Hepatocyte (in vitro differentiated cells): ENCODE measurements at regions not wholly inside any gene's neighbourhood (a gene's known extent, or its start where the extent isn't known, plus 50 kb on each side); places are given as distances from the start of the nearest gene placed in this dataset.

Source experiments
- DNase-seq: peaks from one replicate; pipeline ENCODE4 v3.0.0-alpha.2; 2016; ENCODE audit warnings: low spot score
- H2AFZ ChIP-seq: fragments of 200-600 bp; sonication (generic); 2 replicates; pipeline ENCODE4 v1.6.0; 2016; ENCODE audit warnings: antibody characterized with exemption, mild to moderate bottlenecking
- H3K27ac ChIP-seq: fragments of 200-600 bp; sonication (generic); 2 replicates; pipeline ENCODE4 v1.5.1; 2016; ENCODE audit warnings: mild to moderate bottlenecking
- H3K27me3 ChIP-seq: fragments of 200-600 bp; sonication (generic); 2 replicates; pipeline ENCODE4 v1.6.1; 2016
- H3K36me3 ChIP-seq: fragments of 200-600 bp; sonication (generic); replicated peaks from 2 replicates; pipeline ENCODE4 v1.5.1; 2016; ENCODE audit warnings: low read depth; ENCODE audit not compliant: insufficient read depth
- H3K4me1 ChIP-seq: fragments of 200-600 bp; sonication (generic); 2 replicates; pipeline ENCODE4 v1.5.1; 2016; ENCODE audit warnings: mild to moderate bottlenecking, moderate library complexity; ENCODE audit not compliant: insufficient read depth
- H3K4me2 ChIP-seq: fragments of 200-600 bp; sonication (generic); 2 replicates; pipeline ENCODE4 v1.6.0; 2016
- H3K4me3 ChIP-seq: fragments of 200-600 bp; sonication (generic); 2 replicates; pipeline ENCODE4 v1.5.1; 2016; ENCODE audit warnings: mild to moderate bottlenecking
- H3K79me2 ChIP-seq: fragments of 200-600 bp; sonication (generic); 2 replicates; pipeline ENCODE4 v1.6.0; 2017; ENCODE audit warnings: mild to moderate bottlenecking
- H3K9me2 ChIP-seq: fragments of 200-600 bp; sonication (generic); replicated peaks from 2 replicates; pipeline ENCODE4 v1.6.0; 2017; ENCODE audit warnings: mild to moderate bottlenecking; ENCODE audit not compliant: insufficient read depth
- H3K9me3 ChIP-seq: fragments of 200-600 bp; sonication (generic); 2 replicates; pipeline ENCODE4 v1.5.1; 2016; ENCODE audit warnings: low read depth, mild to moderate bottlenecking
- H4K20me1 ChIP-seq: fragments of 200-600 bp; sonication (generic); 2 replicates; pipeline ENCODE4 v1.6.0; 2016; ENCODE audit warnings: mild to moderate bottlenecking; ENCODE audit not compliant: insufficient read depth, poor library complexity, severe bottlenecking
- CTCF ChIP-seq: fragments of 200-600 bp; sonication (generic); IDR thresholded peaks from 2 replicates; pipeline ENCODE4 v1.5.1; 2016; ENCODE audit warnings: antibody characterized with exemption, mild to moderate bottlenecking; ENCODE audit not compliant: poor library complexity
- EZH2 ChIP-seq: fragments of 200-600 bp; sonication (generic); IDR thresholded peaks from 2 replicates; pipeline ENCODE4 v1.6.1; 2016; ENCODE audit warnings: antibody characterized with exemption, mild to moderate bottlenecking, borderline replicate concordance
- EZH2phosphoT487 ChIP-seq: fragments of 200-600 bp; sonication (generic); IDR thresholded peaks from one replicate; pipeline ENCODE4 v1.6.1; 2018; ENCODE audit warnings: antibody characterized with exemption, mild to moderate bottlenecking, low read depth, moderate library complexity; ENCODE audit not compliant: unreplicated experiment, severe bottlenecking
- WGBS: methylation state at CpG from one replicate; pipeline ENCODE4 v1.1.6; 2016; ENCODE audit warnings: low lambda C conversion rate; ENCODE audit errors: missing lambda C conversion rate; 5-methylcytosine and 5-hydroxymethylcytosine counted together

GRCh38 chr2:239569401-239570090, 168.7 kb upstream of the HDAC4 start:
- no peak overlapping the region for H2AFZ ChIP-seq
- H3K4me3 ChIP-seq: no peak overlapping the region
- 82% methylated on average over 24 of the region's 24 CpGs for WGBS
- peaks cover 3% of the 10 kb centered on the region for H3K27me3 ChIP-seq
- TF ChIP-seq CTCF (no peak), EZH2 (no peak), EZH2phosphoT487 (no peak)
- no peaks in the 10 kb centered on the region for H3K79me2 ChIP-seq
- no peak for DNase-seq
- no peaks in the 10 kb centered on the region for H3K36me3 ChIP-seq
- no peak overlapping the region for H3K27ac ChIP-seq
- H3K9me2 ChIP-seq: no peaks in the 10 kb centered on the region
- no peaks in the 10 kb centered on the region for H4K20me1 ChIP-seq
- no peaks in the 10 kb centered on the region for H3K9me3 ChIP-seq
- no peak overlapping the region for H3K4me2 ChIP-seq
- peaks cover 9% of the 10 kb centered on the region for H3K4me1 ChIP-seq

GRCh38 chr2:239568601-239569000, 167.8 kb upstream of the HDAC4 start:
- H3K9me3 ChIP-seq: no peaks in the 10 kb centered on the region
- no peak for DNase-seq
- no peak overlapping the region for H3K27ac ChIP-seq
- H3K9me2 ChIP-seq: no peaks in the 10 kb centered on the region
- H3K4me1 ChIP-seq: no peaks in the 10 kb centered on the region
- 80% methylated on average over 4 of the region's 4 CpGs for WGBS
- peaks cover 7% of the 10 kb centered on the region for H3K27me3 ChIP-seq
- TF ChIP-seq CTCF (no peak), EZH2phosphoT487 (no peak), EZH2 (no peak)
- no peaks in the 10 kb centered on the region for H3K36me3 ChIP-seq
- no peak overlapping the region for H3K4me3 ChIP-seq
- no peak overlapping the region for H3K4me2 ChIP-seq
- H2AFZ ChIP-seq: no peak overlapping the region
- no peaks in the 10 kb centered on the region for H4K20me1 ChIP-seq
- no peaks in the 10 kb centered on the region for H3K79me2 ChIP-seq

GRCh38 chr2:239567786-239568185, 167.0 kb upstream of the HDAC4 start:
- H3K27ac ChIP-seq: no peak overlapping the region
- H3K9me2 ChIP-seq: no peaks in the 10 kb centered on the region
- no peak overlapping the region for H3K4me3 ChIP-seq
- no peaks in the 10 kb centered on the region for H3K4me1 ChIP-seq
- peaks cover 7% of the 10 kb centered on the region for H3K27me3 ChIP-seq
- no peak for DNase-seq
- no peaks in the 10 kb centered on the region for H3K36me3 ChIP-seq
- no peak for TF ChIP-seq EZH2phosphoT487
- no peak for TF ChIP-seq EZH2
- no peak for TF ChIP-seq CTCF
- no peak overlapping the region for H2AFZ ChIP-seq
- no peaks in the 10 kb centered on the region for H3K9me3 ChIP-seq
- no peaks in the 10 kb centered on the region for H3K79me2 ChIP-seq
- WGBS: 87% methylated on average over 13 of the region's 13 CpGs
- H3K4me2 ChIP-seq: no peak overlapping the region
- no peaks in the 10 kb centered on the region for H4K20me1 ChIP-seq
